ENCODE measurements at regions not wholly inside any gene's neighbourhood (a gene's known extent, or its start where the extent isn't known, plus 50 kb on each side); places are given as distances from the start of the nearest gene placed in this dataset.

DNA sequence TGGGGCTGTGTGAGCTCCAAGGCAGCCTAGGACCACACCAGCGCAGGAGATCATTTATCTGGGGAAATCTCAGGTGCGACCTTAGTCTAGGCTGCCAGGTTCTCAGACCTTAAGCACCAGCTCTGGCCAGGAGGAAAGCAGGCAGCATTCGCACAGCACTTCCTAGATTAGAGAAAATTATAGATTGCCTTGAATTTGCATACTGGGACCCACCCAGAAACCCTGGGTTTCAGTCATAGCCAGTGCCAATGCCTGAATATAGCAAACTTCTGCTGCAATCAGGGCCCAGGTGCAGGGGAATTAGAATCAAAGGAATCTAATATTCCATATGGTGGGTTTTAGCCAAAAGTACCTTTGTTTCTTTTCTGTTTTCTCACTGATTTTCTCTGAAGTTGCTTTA is 204.3 kb upstream of the CST7 start:
- BruUV-seq (replicated peaks) = no TSS peak
- POLR2A ChIA-PET = no interaction called here
- H3K27ac ChIP-seq (ENCODE audit: insufficient read depth, low read depth, low read length) = no peak overlapping the region
- CTCF ChIA-PET = no interaction called here
- intact Hi-C loops (cut with micrococcal nuclease) = no loop called here
- no peaks in the 10 kb centered on the region for H3K9me3 ChIP-seq (replicated peaks; ENCODE audit: control insufficient read depth, insufficient read depth, low read length)
- dilution Hi-C loops (cut with MboI; ENCODE audit: extremely low pct_ligation_motif_present, low sequenced_read_pairs) = no loop called here
- H2AFZ ChIP-seq (ENCODE audit: low read depth, low read length) = no peak overlapping the region
- FAIRE-seq (no peak), DNase-seq (ENCODE audit: low read depth, low spot score) (no peak)
- no peak overlapping the region for H3K4me3 ChIP-seq (replicated peaks in 1 of 3; ENCODE audit: insufficient read depth in 1 of 3, low read depth in 1 of 3, low read length in 3 of 3)
- H3K36me3 ChIP-seq (ENCODE audit: control insufficient read depth in 2 of 2, extremely low read depth in 1 of 2, insufficient read depth in 2 of 2, low read length in 2 of 2) = no peaks in the 10 kb centered on the region
- H3K27me3 ChIP-seq (ENCODE audit: control insufficient read depth in 2 of 2, insufficient read depth in 2 of 2, low read length in 2 of 2) = no peaks in the 10 kb centered on the region
- H3K4me2 ChIP-seq (ENCODE audit: insufficient read depth, low read length) = no peak overlapping the region
- H3K9ac ChIP-seq (replicated peaks; ENCODE audit: extremely low read depth, insufficient read depth, low read length) = no peak overlapping the region
- H3K9me1 ChIP-seq (replicated peaks; ENCODE audit: control insufficient read depth, extremely low read depth, insufficient read depth, low read length) = no peaks in the 10 kb centered on the region
- H4K20me1 ChIP-seq (replicated peaks; ENCODE audit: control insufficient read depth, extremely low read depth, insufficient read depth, low read length) = no peaks in the 10 kb centered on the region
- TF ChIP-seq FOS (IDR thresholded peaks at IDR 0.05; ENCODE audit: borderline replicate concordance, insufficient read depth, low read length) (no peak), MAX (IDR thresholded peaks at IDR 0.05; ENCODE audit: insufficient read depth, insufficient read length) (no peak), CTCF (IDR thresholded peaks at IDR 0.05; ENCODE audit: extremely low read depth in 1 of 2, insufficient read depth in 1 of 2, low read depth in 1 of 2, low read length in 2 of 2) (no peak), MYC (IDR thresholded peaks at IDR 0.05; ENCODE audit: low read depth, low read length) (no peak), JUN (IDR thresholded peaks at IDR 0.05; ENCODE audit: borderline replicate concordance, insufficient read depth, insufficient read length, low read depth) (no peak), GATA2 (IDR thresholded peaks at IDR 0.05; ENCODE audit: insufficient read depth, insufficient read length, low read depth, low read length) (no peak), POLR2AphosphoS5 (IDR thresholded peaks at IDR 0.05; ENCODE audit: insufficient read depth, low read depth, low read length) (no peak), EZH2 (IDR thresholded peaks at IDR 0.05; ENCODE audit: borderline replicate concordance, low read depth, low read length, severe bottlenecking) (no peak), POLR2A (IDR thresholded peaks at IDR 0.05; ENCODE audit: low read depth, low read length) (no peak)
- H3K4me1 ChIP-seq (ENCODE audit: control insufficient read depth, extremely low read depth, insufficient read depth, low read length) = no peaks in the 10 kb centered on the region
- no peaks in the 10 kb centered on the region for H3K79me2 ChIP-seq (ENCODE audit: control insufficient read depth, insufficient read depth, low read length)

Measured in endothelial cell of umbilical vein (primary cell).